WERI-Rb-1 (cell line): ENCODE measurements at regions not wholly inside any gene's neighbourhood (a gene's known extent, or its start where the extent isn't known, plus 50 kb on each side); places are given as distances from the start of the nearest gene placed in this dataset.

Experiments used
- DNase-seq: peaks from one replicate; pipeline ENCODE4 v3.0.0-alpha.2; 2020
- H3K27ac ChIP-seq: fragments of 250-450 bp; sonication (Bioruptor Pico); 2 replicates; pipeline ENCODE4 v1.5.1; 2020; ENCODE audit warnings: mild to moderate bottlenecking, moderate library complexity
- H3K27me3 ChIP-seq: fragments of 250-450 bp; sonication (Bioruptor Pico); 2 replicates; pipeline ENCODE4 v1.5.1; 2021; ENCODE audit warnings: mild to moderate bottlenecking, low read depth, moderate library complexity; ENCODE audit not compliant: insufficient read depth, severe bottlenecking
- H3K36me3 ChIP-seq: fragments of 250-450 bp; sonication (Bioruptor Pico); 2 replicates; pipeline ENCODE4 v1.5.1; 2020; ENCODE audit warnings: mild to moderate bottlenecking, moderate library complexity
- H3K4me3 ChIP-seq: 2 replicates; pipeline ENCODE4 v1.5.1; 2011; ENCODE audit warnings: low read depth, mild to moderate bottlenecking, control low read depth, low read length
- H3K9me3 ChIP-seq: fragments of 250-450 bp; sonication (Bioruptor Pico); 2 replicates; pipeline ENCODE4 v1.5.1; 2021; ENCODE audit warnings: mild to moderate bottlenecking, moderate library complexity; ENCODE audit not compliant: severe bottlenecking
- TF ChIP-seq, protein P1 (sequence below): IDR thresholded peaks from 2 replicates; pipeline ENCODE4 v1.5.1; 2011; ENCODE audit warnings: low read depth, mild to moderate bottlenecking, control low read depth, inconsistent platforms, low read length

DNA sequence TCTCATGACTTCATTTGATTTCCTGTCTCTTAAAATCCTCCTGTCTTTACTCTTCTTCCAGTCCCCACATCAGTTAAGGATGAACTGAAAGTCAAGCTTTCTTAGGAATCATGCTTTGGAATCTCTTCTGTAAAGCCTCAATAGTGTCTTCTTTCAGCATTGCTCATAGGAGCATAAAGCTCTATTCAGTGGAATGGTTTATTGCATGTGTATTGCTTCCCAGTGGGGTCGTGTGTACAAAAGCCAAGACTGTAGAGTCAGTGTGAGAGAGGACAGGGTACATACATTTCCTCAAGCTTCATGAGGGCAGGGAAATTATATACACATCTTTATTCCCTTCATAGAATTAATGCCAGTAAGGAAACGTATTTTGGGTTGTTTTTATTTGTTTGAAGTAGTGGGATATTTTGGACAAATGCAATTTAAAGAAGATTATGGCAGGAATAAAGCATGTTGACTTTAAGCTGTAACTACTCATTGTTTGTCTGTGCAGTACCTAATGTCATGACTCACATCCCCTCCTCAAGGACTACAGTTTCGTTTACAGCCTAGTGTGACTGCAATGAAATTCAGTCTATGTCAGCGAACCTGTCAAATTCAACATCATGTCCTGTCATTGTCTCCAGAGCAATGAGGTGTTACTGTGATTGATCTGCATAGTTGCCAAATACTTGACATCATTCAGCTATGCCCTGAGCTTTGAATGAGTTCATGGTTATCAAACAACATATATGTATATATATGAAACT lies 2164.2 kb downstream of the NCAM2 start:
- no peaks in the 10 kb centered on the region for H3K9me3 ChIP-seq
- H3K4me3 ChIP-seq, result no peak overlapping the region
- no peak overlapping the region for H3K27ac ChIP-seq
- no peaks in the 10 kb centered on the region for H3K36me3 ChIP-seq
- DNase-seq, result no peak
- TF ChIP-seq, protein P1, sequence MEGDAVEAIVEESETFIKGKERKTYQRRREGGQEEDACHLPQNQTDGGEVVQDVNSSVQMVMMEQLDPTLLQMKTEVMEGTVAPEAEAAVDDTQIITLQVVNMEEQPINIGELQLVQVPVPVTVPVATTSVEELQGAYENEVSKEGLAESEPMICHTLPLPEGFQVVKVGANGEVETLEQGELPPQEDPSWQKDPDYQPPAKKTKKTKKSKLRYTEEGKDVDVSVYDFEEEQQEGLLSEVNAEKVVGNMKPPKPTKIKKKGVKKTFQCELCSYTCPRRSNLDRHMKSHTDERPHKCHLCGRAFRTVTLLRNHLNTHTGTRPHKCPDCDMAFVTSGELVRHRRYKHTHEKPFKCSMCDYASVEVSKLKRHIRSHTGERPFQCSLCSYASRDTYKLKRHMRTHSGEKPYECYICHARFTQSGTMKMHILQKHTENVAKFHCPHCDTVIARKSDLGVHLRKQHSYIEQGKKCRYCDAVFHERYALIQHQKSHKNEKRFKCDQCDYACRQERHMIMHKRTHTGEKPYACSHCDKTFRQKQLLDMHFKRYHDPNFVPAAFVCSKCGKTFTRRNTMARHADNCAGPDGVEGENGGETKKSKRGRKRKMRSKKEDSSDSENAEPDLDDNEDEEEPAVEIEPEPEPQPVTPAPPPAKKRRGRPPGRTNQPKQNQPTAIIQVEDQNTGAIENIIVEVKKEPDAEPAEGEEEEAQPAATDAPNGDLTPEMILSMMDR, result no peak
- H3K27me3 ChIP-seq, result no peaks in the 10 kb centered on the region
